NCI-H187 (cell line): ENCODE measurements at regions not wholly inside any gene's neighbourhood (a gene's known extent, or its start where the extent isn't known, plus 50 kb on each side); places are given as distances from the start of the nearest gene placed in this dataset.
"Not testable (repeated sequence)": the region's sequence is repeated elsewhere in the genome, so short reads cannot be mapped to it uniquely, and the experiment has no call there.

Experiments
- DNase-seq, 2 experiments: peaks; one replicate each; lab custom pipeline; 2025; lab: John Stamatoyannopoulos, UW

DNA sequence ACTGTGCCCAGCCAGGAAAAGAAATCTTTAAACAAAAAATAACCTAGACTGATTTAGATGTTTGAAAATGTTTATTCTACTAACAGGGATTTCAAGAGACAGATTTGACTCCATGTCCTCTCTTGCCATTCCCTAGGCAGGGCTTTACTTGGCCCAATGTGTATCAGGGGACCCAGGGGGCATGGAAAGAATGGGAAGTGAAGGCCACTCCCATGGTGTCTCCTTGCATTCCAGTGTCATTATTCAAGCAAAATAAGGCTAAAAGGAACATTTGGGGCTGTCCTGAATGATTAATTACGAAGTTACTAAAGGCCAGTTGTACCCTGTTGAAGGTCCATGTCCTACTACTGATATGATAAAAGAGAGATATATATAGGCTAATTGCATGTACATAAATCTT, 151.9 kb upstream of the ATF7IP start:
- DNase-seq, result no peak

DNA sequence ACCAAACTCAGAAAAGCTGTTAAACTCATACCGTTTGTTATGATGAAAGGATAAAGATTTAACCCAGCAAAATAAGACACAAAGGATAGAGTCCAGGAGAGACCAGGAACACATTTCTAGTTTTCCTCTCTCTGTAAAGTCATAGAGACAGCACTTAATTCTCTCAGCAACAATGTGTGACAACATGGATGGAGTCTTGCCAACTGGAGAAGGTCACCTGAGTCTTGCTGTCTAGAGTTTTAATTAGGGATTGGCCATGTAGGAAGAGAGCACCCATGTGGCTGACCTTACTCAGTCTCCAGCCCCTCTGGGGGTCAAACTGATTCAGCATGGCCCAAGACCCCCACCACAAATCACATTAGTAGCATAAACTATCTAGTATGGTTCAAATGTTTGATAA, 151.0 kb upstream of the ATF7IP start:
- no peak for DNase-seq

DNA sequence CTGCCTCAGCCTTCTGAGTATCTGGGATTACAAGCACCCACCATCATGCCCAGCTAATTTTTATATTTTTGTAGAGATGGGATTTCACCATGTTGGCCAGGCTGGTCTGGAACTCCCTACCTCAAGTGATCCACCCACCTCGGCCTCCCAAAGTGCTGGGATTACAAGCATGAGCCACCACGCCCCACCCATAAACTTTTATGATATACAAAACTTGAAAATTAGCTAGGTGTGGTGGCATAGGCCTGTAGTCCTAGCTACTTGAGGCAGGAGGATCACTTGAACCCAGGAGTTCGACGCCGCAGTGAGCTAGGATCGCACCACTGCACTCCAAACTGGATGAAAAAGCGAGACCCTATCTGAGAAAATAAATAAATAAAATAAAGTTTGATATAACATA, 149.5 kb upstream of the ATF7IP start:
- not testable (repeated sequence) for DNase-seq

DNA sequence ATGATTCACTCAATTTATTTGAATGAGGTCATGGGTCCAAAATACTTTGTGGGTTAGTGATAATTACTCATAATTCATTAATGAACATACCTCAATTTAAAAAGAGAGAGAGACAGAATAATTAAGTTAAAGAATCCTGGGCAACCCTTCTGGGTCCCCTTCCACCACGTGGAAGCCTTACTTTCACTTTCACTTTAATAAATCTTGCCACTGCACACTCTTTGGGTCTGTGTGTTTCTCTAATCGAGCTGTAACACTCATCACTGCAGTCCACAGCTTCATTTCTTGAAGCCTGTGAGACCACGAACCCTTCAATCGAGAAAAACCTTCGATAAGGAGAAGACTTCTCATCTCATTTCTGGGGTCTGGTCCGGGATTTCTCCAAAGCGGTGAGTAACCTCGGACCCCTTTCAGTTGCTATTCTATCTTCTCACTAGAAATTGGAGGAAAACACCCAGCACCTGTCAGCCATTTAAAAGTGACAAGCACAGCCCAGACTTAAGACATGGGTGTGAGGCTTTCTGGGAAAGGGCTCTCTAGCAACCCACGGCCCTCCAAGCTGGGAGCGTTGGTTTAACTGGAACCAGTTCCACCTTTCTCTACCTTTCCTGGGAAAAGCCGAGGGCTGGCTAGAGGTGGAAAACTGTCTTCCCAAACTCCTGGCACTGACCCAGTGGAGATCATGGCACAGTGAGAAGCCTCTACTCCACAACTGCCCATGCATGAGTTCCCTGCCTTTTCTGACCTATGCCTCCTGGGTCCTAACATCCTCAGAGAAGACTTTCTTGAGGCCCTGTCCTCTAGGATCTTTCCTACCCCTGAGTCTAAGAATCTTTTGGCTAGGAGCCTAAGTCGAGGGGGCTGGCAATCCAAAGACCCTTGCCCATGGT, 148.8 kb upstream of the ATF7IP start:
- DNase-seq, result no peak

DNA sequence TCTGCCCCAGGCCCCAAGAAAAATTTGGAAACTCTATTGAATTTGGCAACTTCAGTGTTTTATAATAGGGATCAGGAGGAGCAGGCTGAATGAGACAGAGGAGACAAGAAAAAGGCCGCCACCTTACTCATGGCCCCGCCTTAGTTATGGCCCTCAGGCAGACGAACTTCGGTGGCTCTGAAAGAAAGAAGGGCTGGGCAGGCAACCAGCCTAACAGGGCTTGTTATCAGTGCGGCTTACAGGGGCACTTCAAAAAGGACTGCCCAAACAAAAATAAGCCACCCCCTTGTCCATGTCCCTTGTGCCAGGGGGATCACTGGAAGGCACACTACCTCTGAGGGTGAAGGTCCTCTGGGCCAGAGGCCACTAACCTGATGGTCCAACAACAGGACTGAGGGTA, 146.3 kb upstream of the ATF7IP start:
- DNase-seq, result no peak

DNA sequence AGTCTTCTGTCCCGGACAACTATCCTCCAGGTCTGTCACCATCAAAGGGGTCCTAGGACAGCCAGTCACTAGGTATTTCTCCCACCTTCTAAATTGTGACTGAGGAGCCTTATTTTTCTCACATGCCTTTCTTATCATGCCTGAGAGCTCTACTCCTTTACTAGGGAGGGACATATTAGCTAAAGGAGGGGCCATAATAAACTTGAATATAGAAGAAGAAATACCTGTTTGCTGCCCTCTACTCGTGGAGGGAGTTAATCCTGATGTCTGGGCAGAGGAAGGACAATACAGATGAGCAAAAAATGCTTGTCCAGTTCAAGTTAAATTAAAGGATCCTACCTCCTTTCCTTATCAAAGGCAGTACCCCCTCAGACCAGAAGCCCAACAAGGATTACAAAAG, 145.8 kb upstream of the ATF7IP start:
- not testable (repeated sequence) for DNase-seq

DNA sequence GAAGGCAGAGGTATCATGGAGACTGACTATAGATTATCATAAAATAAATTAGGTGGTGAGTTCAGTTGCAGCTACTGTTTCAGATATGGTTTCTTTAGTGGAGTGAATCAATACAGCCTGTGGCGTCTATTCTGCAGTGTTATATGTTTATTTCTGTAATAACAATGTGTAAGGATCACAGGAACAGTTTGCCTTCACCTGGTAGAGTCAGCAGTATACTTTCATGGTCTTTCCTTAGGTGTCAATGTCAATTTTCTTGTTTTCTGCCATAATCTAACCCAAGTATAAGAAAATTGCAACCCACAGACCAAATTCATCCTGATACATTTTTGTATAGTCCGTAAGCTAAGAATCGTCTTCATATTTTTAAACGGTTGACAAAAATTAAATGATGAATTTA, 140.4 kb upstream of the ATF7IP start:
- no peak for DNase-seq

DNA sequence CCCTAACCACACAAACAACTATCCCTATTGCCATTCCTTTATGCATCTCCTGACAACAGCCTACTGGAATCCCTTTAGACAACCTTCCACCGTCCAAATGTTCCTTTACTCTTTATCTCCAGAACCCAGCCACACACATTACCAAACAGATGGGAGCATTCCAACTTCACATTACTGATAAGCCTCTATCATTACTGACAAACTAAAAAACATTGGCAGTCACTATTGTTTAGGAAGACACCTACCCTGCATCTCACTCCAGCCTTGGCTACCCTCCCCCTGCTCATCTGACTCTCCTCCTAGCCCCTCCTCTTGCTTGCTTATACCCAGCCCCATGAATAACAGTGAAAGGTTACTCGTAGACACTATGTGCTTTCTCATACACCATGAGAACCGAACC, 130.3 kb upstream of the ATF7IP start:
- not testable (repeated sequence) for DNase-seq

DNA sequence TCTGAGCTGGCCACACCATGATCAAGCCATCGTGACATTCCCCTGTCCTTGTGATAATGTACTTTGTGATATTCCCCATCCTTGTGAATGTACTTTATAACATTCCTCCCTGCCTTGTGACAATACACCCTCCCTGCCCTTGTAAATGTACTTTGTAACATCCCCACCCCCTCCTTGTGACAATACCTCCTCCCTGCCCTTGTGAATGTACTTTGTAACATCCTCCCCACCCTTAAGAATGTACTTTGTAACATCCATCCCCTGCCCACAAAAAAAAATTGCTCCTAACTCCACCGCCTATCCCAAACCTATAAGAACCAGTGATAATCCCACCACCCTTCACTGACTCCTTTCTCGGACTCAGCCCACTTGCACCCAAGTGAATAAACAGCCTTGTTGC, 128.8 kb upstream of the ATF7IP start:
- DNase-seq, result not testable (repeated sequence)

DNA sequence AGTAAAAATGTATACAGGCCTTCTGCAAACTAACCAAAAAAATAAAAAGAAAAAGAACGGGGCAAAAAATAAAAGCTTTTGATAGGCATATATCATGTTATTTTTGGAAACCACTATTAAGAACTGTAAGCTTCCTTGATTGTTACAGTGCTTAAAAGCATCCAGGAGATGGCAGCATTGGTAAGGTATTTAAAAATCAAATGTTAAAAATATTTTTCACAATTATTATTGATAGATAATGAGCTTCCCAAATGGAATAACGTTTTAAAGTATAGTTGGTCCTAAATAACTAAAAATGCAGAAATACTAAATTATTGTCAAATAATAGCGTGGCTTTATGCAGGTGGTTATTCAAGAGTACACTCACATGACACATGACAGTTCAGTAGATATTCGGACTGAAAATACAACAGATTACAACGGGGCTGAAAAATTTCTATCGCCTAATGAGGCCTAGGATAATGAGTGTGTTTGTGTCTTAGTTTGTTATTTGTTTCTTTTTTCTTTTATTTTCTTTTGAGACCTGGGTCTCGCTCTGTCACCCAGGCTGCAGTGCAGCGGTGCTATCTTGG, 127.2 kb upstream of the ATF7IP start:
- DNase-seq, result no peak

DNA sequence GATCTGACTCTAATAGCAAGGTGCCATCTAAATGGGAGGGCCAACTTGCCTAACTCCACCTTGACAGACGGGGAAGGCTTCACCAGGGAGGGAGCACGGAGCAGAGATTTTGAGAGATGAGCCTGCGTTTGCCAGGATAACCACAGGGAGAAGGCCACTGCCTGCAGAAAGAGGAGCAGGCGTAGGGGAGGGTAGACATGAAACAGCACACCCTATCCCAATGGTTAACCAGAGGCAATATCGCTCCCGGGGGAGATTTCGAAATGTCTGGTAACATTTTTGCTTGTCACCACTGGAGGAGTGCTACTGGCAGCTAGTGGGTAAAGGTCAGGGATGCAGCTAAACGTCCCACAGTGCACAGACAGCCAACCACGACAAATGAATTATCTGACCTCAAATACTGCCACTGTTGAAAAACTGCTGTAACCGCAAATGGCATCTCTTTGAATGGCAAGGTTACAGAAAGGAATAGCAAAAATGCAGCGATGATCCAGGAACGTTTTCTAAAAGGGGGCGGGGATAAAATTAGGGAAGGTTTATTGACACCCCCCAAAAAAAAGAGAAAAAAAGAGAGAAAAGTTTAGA, 126.0 kb upstream of the ATF7IP start:
- no peak for DNase-seq

DNA sequence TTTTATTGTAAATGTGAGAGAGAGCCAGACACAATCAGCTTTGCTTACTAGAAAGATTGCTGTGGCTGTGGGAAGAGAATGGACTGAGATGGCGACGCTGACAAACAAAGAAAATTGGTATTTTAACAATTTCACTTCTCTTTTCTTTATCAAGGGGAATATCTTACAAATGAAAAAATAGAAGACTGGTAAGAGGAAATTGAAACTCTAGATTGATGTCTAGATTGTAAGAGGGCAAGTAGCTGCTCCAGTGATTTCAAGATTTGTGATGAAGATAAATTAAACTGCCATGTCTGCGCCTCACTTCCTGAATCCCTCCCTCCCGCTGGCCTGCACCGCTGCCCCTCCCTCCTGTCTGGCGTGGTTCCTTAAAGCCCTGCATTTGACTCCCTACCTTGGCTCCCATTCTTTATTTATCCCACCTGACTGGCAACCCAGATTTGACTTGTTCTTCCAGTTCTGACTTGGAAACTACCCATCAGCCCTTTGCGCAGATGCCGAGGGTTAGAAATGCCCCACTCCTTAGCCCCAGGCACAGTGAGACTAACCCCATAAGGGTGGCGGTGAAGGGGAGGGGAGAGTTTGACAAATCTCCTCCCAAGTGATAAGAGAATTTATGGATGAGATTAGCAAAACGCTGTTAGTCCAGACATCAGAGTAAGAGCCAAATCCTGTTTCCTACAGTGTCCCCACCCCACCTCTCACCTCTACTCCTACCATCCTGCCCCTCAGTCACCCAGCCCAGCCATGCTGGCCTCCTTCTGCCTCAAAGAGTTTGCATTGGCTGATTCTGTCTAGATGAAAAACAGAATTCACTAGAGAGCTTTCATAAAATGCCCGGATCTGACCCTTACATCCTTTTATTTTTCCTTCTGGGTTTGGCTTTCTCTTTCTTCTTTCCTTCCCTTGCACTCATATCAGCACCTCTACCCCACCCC, 125.3 kb upstream of the ATF7IP start:
- DNase-seq, result no peak

DNA sequence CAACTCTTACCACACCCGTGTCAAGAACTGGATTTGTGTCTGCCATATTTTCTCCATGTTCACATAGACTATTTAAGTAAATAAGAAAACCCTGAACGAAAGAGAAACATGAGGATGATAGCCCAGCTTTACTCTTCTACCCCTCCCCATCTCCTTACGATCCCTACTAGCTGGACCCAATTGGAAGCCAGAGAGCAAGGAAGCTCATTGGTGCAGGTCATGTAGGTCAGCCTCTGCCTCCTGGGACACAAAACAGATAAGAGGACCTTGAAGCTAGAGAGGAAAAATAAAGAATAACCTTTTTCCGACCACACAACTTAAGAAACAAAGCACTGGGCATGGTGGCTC, 124.6 kb upstream of the ATF7IP start:
- DNase-seq, result no peak

DNA sequence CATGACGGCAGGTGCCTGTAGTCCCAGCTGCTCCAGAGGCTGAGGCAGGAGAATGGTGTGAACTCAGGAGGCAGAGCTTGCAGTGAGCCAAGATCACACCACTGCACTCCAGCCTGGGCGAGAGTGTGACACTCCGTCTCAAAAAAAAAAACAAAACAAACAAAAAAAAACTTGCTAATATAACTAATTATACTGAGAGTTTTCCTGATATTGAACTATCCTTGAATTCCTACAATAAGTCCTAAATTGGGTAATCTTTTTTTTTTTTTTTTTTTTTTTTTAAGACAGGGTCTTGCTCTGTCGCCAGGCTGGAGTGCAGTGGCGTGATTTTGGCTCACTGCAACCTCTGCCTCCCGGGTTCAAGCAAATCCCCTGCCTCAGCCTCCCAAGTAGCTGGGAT, 122.7 kb upstream of the ATF7IP start:
- DNase-seq, result not testable (repeated sequence)

DNA sequence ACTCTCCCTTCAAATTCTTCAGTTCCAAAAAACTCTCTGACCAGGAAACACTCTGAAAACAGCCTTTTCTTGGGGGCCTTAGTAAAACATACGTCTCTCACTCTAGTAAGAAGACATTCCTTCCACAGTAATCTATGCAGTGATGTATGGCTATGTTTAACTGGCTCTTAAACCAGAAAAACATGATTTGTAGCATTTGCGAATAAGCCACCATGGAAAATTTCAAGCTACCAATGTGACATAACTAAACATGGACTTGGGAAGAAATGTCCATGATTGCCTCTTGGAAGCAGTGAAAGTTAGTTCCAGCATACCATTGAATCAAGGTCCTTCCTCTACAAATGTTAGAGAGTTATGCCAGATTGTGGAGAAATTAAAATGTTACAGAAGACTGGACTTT, 121.5 kb upstream of the ATF7IP start:
- no peak for DNase-seq

DNA sequence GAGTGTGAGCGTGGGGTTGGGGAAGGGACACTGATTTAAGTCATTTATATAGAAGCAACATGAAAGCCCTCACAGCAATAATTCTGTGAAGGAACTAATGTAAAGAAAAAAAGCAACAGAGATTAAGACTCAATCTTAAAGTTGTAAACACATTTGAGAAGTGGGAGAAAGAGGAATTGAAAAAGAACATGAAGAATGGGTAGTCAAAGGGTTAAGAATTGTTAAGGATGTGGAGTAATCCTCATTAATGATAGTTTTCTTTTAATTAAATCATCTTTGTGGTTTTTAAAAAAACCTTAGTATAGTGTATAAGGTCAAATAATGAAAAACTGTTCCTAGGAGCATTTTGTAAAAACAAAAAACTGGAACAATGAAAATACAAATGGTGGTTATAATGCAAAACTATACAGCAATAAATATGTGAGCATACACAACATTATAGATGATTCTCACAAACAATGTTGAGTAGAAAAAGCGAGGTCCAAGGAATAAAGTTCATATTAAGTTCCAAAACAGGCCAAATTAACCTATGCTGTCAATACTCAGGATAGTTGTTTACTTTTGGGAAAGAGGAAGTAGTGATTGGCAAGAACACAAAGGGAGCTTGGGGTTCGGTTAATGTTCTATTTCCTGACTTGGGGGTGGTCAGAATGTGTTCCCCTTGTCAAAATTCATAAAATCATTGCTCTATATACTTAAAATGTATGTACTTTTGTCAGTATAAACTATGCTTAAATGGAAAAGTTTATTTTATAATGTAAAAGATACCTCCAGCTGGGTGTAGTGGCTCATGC, 120.4 kb upstream of the ATF7IP start:
- DNase-seq, result no peak

DNA sequence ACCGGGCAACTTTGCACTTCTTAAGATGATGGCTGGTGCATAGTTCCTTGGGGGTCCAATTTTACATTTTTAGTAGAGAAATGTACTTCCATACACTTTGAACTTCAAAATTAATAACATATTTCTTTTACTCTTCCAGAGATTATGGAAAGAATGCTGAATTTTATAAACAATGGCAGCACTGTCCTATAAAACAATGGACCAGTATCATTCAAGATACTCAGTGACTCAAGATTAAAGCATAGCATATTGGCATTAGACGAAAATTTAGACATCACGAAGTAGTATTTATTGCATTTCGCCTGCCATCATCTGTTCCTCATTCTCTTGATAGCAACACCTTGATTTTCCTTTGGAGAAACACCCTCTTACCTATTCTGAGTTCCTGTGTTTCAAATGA, 118.3 kb upstream of the ATF7IP start:
- DNase-seq, result no peak

DNA sequence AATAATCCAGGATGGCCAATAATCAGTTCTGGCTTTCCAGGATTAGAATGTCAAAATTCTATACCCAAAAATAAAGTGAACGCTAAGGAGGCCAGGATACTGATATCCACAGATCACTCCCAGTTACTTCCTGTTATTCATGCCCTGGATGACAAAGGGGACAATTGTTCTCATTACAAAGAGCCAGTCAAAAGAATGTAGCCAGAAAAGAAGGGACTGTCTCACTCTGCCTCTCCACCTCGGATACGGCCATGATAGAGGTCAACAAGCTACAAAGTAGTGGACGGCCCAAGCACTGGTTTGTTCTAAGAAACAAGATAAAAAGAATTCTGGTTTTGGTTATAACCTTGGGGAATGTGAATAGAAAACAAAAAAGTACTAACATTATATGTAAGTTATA, 116.1 kb upstream of the ATF7IP start:
- DNase-seq, result no peak

DNA sequence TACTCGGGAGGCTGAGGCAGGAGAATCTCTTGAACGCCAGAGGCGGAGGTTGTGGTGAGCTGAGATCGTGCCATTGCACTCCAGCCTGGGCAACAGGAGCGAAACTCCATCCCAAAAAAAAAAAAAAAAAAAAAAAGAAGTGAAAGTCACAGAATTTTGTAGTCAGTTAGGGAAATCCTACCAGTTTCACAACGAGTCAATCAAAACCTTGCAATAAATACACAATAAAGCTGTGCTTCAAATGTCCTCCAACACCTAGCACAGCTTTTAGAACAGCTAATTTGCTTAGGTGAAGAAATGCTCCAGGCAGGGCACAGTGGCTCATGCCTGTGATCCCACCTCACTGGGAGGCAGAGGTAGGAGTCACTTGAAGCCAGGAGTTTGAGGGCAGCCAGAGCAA, 112.8 kb upstream of the ATF7IP start:
- DNase-seq, result no peak

DNA sequence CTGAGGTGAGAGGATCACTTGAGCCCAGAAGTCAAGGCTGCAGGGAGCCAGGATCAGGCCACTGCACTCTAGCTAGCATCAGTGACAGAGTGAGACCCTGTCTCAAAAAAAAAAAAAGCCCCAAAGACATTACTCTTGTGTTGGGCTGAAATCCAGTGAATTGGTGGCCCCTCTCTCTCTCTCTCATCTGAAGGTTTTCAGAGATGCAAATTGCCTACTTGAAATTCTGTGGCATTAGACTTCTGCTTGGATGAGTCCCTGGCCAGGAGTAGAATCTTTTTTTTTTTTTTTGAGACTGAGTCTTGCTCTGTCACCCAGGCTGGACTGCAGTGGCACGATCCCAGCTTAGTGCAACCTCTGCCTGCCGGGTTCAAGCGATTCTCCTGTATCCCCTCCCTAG, 112.0 kb upstream of the ATF7IP start:
- no peak for DNase-seq

DNA sequence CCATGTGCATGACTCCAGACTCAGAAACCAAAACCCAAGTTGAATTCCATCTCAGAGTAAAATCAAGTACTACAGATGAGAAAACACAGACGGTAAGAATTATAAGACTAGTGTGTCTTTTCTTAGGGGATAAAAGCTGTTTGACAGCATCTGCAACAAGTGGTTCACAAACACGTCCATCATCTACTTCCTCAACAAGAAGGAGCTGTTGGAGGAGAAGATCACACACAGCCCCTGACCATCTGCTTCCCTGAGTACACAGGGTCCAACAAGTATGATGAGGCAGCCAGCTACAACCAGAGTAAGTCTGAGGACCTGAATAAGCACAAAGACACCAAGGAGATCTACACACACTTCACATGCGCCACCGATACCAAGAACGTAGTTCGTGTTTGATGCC, 110.7 kb upstream of the ATF7IP start:
- no peak for DNase-seq

DNA sequence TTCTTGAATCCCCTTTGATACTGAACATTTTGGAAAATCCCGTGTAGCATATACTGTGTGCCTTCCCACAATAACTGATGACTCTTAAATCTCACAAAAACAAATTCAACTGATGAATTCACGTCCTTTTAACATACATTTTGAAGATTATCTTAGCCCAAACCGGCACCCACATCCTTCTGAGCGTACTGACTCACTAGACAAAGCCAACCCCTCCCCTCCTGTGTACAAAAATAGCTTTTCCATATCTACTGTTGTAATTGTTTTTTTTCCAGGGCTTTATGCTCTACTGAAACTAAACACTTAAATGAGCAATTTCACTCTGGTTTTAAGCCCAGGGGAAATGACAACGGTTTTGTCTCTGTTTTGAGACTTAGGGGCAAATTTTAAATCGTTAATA, 109.4 kb upstream of the ATF7IP start:
- no peak for DNase-seq
